Neural progenitor cell (in vitro differentiated cells): ENCODE measurements at regions not wholly inside any gene's neighbourhood (a gene's known extent, or its start where the extent isn't known, plus 50 kb on each side); places are given as distances from the start of the nearest gene placed in this dataset.

ENCODE experiments used
- EZH2 ChIP-seq: fragments of 200-600 bp; sonication (generic); IDR thresholded peaks from 2 replicates; pipeline ENCODE4 v1.6.1; 2017; ENCODE audit warnings: antibody characterized with exemption, mild to moderate bottlenecking, moderate library complexity
- EZH2phosphoT487 ChIP-seq: fragments of 200-600 bp; sonication (generic); IDR thresholded peaks from 2 replicates; pipeline ENCODE4 v1.6.1; 2017; ENCODE audit warnings: antibody characterized with exemption
- TF ChIP-seq, protein P1 (sequence below): fragments of 200-600 bp; sonication (generic); IDR thresholded peaks from 2 replicates; pipeline ENCODE4 v1.5.1; 2017; ENCODE audit warnings: antibody characterized with exemption, mild to moderate bottlenecking

DNA sequence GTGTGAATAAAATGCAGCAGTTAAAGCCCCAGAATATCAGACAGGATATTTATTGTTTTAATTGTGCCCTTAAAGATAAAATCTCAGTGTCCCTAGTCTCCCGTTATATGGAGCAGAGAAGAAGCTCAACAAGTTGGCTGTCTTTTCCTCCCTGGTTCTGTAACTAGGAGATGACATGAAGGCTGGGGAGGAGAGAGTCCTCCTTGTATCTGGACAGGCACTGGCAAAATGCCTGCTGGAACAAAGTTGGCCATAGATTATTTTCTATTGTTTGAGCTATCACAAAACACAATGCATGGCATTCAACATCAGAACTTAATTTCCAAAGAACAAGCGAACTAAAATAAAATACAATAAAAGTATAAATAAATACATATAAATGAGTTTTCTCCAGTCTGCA is 694.9 kb upstream of the KCND2 start:
- TF ChIP-seq, protein P1, sequence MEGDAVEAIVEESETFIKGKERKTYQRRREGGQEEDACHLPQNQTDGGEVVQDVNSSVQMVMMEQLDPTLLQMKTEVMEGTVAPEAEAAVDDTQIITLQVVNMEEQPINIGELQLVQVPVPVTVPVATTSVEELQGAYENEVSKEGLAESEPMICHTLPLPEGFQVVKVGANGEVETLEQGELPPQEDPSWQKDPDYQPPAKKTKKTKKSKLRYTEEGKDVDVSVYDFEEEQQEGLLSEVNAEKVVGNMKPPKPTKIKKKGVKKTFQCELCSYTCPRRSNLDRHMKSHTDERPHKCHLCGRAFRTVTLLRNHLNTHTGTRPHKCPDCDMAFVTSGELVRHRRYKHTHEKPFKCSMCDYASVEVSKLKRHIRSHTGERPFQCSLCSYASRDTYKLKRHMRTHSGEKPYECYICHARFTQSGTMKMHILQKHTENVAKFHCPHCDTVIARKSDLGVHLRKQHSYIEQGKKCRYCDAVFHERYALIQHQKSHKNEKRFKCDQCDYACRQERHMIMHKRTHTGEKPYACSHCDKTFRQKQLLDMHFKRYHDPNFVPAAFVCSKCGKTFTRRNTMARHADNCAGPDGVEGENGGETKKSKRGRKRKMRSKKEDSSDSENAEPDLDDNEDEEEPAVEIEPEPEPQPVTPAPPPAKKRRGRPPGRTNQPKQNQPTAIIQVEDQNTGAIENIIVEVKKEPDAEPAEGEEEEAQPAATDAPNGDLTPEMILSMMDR: no peak
- TF ChIP-seq EZH2 (no peak), EZH2phosphoT487 (no peak)
